ENCODE measurements at regions not wholly inside any gene's neighbourhood (a gene's known extent, or its start where the extent isn't known, plus 50 kb on each side); places are given as distances from the start of the nearest gene placed in this dataset.
A peak's percentile ranks its signal among the peaks of the same experiment; 100 is the strongest.

DNA sequence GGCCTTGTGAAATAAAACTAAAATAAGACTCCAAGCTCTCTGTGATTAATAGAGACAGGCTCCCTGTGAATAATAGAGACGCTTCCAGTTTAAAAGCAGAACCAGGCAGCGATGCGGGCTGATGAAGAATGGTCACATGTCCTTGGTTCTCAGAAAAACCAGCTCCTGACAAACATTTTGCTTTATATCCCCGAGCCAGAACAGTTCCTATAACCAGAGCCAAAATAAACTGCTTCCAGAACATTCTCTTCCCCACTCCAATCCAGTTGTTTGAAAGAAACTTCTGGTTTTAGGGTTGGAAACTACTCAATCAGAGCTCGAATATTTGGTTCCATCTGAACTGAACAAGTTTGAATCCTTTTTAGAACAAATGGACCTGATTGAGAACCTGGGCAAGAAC lies 213.7 kb downstream of the TSN start:
- H3K27ac ChIP-seq: peak overlapping the region in 3 of 4 donors; percentile 15 to 55 (median 45)
- WGBS, 2 donors (ENCODE audit: low coverage in 1 of 2): 8 to 28% methylated on average over 2 to 5 of the region's 5 CpGs
- no peaks in the 10 kb centered on the region for H3K9me3 ChIP-seq
- TF ChIP-seq POLR2AphosphoS5 (IDR thresholded peaks at IDR 0.05) (peak; percentile 39), EP300 (IDR thresholded peaks at IDR 0.05) (no peak), POLR2A (IDR thresholded peaks at IDR 0.05) (no peak)
- TF ChIP-seq, protein P1, sequence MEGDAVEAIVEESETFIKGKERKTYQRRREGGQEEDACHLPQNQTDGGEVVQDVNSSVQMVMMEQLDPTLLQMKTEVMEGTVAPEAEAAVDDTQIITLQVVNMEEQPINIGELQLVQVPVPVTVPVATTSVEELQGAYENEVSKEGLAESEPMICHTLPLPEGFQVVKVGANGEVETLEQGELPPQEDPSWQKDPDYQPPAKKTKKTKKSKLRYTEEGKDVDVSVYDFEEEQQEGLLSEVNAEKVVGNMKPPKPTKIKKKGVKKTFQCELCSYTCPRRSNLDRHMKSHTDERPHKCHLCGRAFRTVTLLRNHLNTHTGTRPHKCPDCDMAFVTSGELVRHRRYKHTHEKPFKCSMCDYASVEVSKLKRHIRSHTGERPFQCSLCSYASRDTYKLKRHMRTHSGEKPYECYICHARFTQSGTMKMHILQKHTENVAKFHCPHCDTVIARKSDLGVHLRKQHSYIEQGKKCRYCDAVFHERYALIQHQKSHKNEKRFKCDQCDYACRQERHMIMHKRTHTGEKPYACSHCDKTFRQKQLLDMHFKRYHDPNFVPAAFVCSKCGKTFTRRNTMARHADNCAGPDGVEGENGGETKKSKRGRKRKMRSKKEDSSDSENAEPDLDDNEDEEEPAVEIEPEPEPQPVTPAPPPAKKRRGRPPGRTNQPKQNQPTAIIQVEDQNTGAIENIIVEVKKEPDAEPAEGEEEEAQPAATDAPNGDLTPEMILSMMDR (IDR thresholded peaks at IDR 0.05): no peak
- H3K36me3 ChIP-seq: no peaks in the 10 kb centered on the region
- ATAC-seq: peak; percentile 88
- H3K4me1 ChIP-seq: peaks cover 0 to 23% (median 8%) of the 10 kb centered on the region in 3 donors
- H3K4me3 ChIP-seq: peak overlapping the region in 1 of 2 donors; percentile 14
- H3K27me3 ChIP-seq: peaks cover 12% of the 10 kb centered on the region

DNA sequence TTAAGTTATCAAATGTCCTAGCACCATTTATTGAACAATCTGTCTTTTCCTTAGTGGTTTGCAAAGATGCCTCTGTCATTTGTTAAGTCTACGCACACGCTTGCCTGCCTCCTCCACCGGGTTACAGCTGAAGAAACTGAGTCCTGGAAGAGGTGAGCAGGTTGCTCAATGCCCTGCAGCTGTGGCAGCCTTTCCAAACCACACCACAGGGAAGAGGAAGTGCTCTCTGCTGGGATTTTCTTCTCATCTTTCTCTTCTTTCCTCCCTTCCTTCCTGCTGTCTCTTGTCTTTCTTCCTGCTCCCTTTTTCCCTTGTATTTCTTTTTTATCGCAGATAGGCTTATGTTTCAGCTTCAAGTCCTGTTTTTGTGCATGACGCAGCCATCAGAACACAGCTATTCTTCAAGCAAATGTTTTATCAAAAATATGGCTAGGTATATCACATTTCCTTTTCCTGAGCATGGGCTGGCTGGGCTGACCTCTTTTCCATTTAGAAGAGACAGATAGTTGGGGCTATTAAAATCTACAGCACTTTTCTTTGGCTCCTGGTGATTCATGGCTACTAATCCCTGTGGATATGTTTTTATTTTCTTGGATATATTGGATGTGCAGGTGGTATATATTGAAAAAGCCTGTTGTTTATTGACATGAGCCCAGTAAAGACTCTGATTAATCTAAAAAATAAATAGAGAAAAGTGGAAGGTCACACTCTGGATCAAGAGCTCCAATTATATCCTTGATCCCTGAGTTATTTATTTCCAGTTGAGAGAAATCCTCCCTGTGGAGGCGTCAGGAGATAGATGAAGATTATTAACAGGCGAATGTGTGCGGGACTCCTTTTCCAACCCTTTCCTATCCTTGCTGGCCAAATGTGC lies 214.6 kb downstream of the TSN start:
- H3K4me3 ChIP-seq: no peak overlapping the region
- no peak for ATAC-seq
- 49 to 64% methylated on average over 4 to 8 of the region's 8 CpGs for WGBS, 2 donors (ENCODE audit: low coverage in 1 of 2)
- TF ChIP-seq POLR2A (IDR thresholded peaks at IDR 0.05) (no peak), POLR2AphosphoS5 (IDR thresholded peaks at IDR 0.05) (no peak), EP300 (IDR thresholded peaks at IDR 0.05) (no peak)
- TF ChIP-seq, protein P1 (IDR thresholded peaks at IDR 0.05): no peak
- peak overlapping the region in 3 of 4 donors; percentile 15 to 55 (median 45) for H3K27ac ChIP-seq
- peaks cover 0 to 25% (median 8%) of the 10 kb centered on the region in 3 donors for H3K4me1 ChIP-seq
- no peaks in the 10 kb centered on the region for H3K9me3 ChIP-seq
- H3K27me3 ChIP-seq: peaks cover 12% of the 10 kb centered on the region
- no peaks in the 10 kb centered on the region for H3K36me3 ChIP-seq

DNA sequence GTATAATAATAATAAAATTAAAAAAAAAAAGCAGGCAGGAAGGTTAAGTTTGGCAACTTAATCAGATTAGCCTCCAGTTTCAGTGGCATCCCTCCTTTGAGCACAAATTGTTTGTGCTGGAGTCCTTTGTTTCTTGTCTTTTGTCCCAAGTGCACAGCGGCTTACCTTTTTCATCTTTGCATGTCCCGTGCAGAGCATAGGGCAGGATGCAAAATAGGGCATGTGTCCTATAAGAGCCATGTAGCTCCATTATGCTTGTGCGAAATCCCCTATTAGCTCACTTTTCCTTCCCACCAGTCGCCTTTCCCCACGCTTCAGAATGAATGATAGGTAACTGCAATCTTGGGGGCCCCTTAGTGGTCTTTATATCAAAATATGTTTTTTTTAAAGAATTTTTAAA lies 216.8 kb downstream of the TSN start:
- H3K4me3 ChIP-seq: no peak overlapping the region
- no peak overlapping the region for H3K27ac ChIP-seq
- H3K9me3 ChIP-seq: no peaks in the 10 kb centered on the region
- 90 to 94% methylated on average over 5 of the region's 5 CpGs for WGBS, 2 donors (ENCODE audit: low coverage in 1 of 2)
- H3K27me3 ChIP-seq: peaks cover 12% of the 10 kb centered on the region
- ATAC-seq: no peak
- H3K4me1 ChIP-seq: peaks cover 0 to 32% (median 8%) of the 10 kb centered on the region in 3 donors
- H3K36me3 ChIP-seq: no peaks in the 10 kb centered on the region
- TF ChIP-seq EP300 (IDR thresholded peaks at IDR 0.05): no peak
- no peak for TF ChIP-seq POLR2AphosphoS5 (IDR thresholded peaks at IDR 0.05)
- TF ChIP-seq POLR2A (IDR thresholded peaks at IDR 0.05): no peak
- TF ChIP-seq, protein P1 (IDR thresholded peaks at IDR 0.05): no peak

DNA sequence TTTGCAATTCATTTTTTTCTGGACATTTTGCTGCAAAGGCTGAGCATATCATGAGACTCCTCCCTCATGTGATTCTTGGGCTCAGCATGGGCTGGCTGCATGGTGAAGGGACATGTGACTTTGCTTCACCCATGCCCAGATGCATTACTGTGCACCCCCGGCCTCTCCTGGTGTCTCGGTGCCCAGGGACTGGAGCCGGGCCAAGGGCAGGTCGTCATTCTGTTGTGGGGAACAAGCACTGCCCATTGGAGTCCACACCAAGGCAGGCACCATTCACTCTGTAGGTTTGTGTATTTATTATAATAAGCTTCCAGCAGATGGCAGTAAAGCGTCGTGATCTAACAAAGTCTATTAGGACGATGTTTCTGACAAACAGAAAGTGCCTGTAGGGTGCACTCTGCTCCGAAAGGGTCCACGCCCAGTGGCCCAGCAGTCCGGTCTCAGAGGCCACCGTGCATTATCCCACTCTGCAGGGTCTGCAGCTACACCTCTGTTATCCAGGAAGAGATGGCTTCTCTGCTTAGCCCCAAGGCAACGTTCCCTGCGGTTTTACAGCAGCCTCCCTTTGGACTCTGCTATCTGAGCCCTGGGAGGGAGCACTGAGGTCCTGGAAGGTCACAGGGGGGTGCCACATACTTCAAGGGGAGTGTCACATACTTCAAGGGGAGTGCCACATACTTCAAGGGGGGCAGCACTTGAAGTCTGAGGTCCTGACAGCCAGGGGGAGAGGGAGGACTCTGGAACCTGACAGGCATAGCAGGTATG lies 219.6 kb downstream of the TSN start:
- Histone ChIP-seq H3K9me3 (no peaks in the 10 kb centered on the region), H3K4me3 (peak overlapping the region; percentile 18 to 39), H3K27me3 (peaks cover 12% of the 10 kb centered on the region), H3K4me1 (peaks cover 0 to 19% (median 2%) of the 10 kb centered on the region in 3 donors), H3K27ac (no peak overlapping the region), H3K36me3 (no peaks in the 10 kb centered on the region)
- 0% methylated on average over 3 to 4 of the region's 13 CpGs for WGBS, 2 donors (ENCODE audit: low coverage in 1 of 2)
- peak; percentile 78 for ATAC-seq
- TF ChIP-seq POLR2AphosphoS5 (IDR thresholded peaks at IDR 0.05): no peak
- no peak for TF ChIP-seq EP300 (IDR thresholded peaks at IDR 0.05)
- TF ChIP-seq, protein P1 (IDR thresholded peaks at IDR 0.05): peak; percentile 13 to 68 (median 50)
- no peak for TF ChIP-seq POLR2A (IDR thresholded peaks at IDR 0.05)

Data from gastroesophageal sphincter (tissue), 4 donors.